HL-60 (cell line): ENCODE measurements at regions not wholly inside any gene's neighbourhood (a gene's known extent, or its start where the extent isn't known, plus 50 kb on each side); places are given as distances from the start of the nearest gene placed in this dataset.

ENCODE experiments used
- CTCF ChIP-seq: IDR thresholded peaks from one replicate; pipeline ENCODE4 v1.5.1; 2011; ENCODE audit warnings: low read length, control low read depth, inconsistent platforms; ENCODE audit not compliant: insufficient read depth
- GABPA ChIP-seq: IDR thresholded peaks from 2 replicates; pipeline ENCODE4 v1.6.1; 2012; ENCODE audit warnings: low read depth
- POLR2AphosphoS5 ChIP-seq: IDR thresholded peaks from 2 replicates; pipeline ENCODE4 v1.6.1; 2012; ENCODE audit warnings: low read depth
- REST ChIP-seq: IDR thresholded peaks from 2 replicates; pipeline ENCODE4 v1.6.1; 2012; ENCODE audit warnings: low read depth; ENCODE audit not compliant: insufficient replicate concordance
- SPI1 ChIP-seq: IDR thresholded peaks from 2 replicates; pipeline ENCODE4 v1.6.1; 2012; ENCODE audit warnings: low read depth, mild to moderate bottlenecking, borderline replicate concordance

GRCh38 chr4:152247271-152247975 lies 288.5 kb downstream of the FBXW7 start:
- TF ChIP-seq CTCF (no peak), REST (no peak), GABPA (no peak), POLR2AphosphoS5 (no peak), SPI1 (no peak)
